ENCODE measurements at regions not wholly inside any gene's neighbourhood (a gene's known extent, or its start where the extent isn't known, plus 50 kb on each side); places are given as distances from the start of the nearest gene placed in this dataset.

GRCh38 chr5:152465140-152465539, 60.1 kb upstream of the NMUR2 start:
- TF ChIP-seq IRF3 (IDR thresholded peaks at IDR 0.05) (no peak), POU2F2 (IDR thresholded peaks at IDR 0.05; ENCODE audit: borderline replicate concordance, low read depth, low read length) (no peak), KDM1A (IDR thresholded peaks at IDR 0.05; ENCODE audit: borderline replicate concordance) (no peak), MYC (IDR thresholded peaks at IDR 0.05; ENCODE audit: insufficient read depth, insufficient read length, insufficient replicate concordance, low read length, severe bottlenecking) (no peak), RCOR1 (conservative IDR thresholded peaks at IDR 0.05; ENCODE audit: low read depth, low read length) (no peak), DPF2 (IDR thresholded peaks at IDR 0.05) (no peak), YY1 (IDR thresholded peaks at IDR 0.05; ENCODE audit: low read depth, low read length) (no peak), CBX5 (IDR thresholded peaks at IDR 0.05; ENCODE audit: low read depth) (no peak), RBBP5 (conservative IDR thresholded peaks at IDR 0.05) (no peak), NR2F1 (conservative IDR thresholded peaks at IDR 0.05) (no peak), HCFC1 (IDR thresholded peaks at IDR 0.05; ENCODE audit: low read length) (no peak), SRF (IDR thresholded peaks at IDR 0.05; ENCODE audit: low read depth in 2 of 2, low read length in 2 of 2) (no peak)
- TF ChIP-seq, protein P1, sequence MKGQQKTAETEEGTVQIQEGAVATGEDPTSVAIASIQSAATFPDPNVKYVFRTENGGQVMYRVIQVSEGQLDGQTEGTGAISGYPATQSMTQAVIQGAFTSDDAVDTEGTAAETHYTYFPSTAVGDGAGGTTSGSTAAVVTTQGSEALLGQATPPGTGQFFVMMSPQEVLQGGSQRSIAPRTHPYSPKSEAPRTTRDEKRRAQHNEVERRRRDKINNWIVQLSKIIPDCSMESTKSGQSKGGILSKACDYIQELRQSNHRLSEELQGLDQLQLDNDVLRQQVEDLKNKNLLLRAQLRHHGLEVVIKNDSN (IDR thresholded peaks at IDR 0.05; ENCODE audit: borderline replicate concordance, extremely low read length, insufficient read depth, low read depth, low read length) = no peak
- TF ChIP-seq, protein P2, sequence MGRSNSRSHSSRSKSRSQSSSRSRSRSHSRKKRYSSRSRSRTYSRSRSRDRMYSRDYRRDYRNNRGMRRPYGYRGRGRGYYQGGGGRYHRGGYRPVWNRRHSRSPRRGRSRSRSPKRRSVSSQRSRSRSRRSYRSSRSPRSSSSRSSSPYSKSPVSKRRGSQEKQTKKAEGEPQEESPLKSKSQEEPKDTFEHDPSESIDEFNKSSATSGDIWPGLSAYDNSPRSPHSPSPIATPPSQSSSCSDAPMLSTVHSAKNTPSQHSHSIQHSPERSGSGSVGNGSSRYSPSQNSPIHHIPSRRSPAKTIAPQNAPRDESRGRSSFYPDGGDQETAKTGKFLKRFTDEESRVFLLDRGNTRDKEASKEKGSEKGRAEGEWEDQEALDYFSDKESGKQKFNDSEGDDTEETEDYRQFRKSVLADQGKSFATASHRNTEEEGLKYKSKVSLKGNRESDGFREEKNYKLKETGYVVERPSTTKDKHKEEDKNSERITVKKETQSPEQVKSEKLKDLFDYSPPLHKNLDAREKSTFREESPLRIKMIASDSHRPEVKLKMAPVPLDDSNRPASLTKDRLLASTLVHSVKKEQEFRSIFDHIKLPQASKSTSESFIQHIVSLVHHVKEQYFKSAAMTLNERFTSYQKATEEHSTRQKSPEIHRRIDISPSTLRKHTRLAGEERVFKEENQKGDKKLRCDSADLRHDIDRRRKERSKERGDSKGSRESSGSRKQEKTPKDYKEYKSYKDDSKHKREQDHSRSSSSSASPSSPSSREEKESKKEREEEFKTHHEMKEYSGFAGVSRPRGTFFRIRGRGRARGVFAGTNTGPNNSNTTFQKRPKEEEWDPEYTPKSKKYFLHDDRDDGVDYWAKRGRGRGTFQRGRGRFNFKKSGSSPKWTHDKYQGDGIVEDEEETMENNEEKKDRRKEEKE (IDR thresholded peaks at IDR 0.05) = no peak
- ChIA-PET POLR2A (no interaction called here), CTCF (interaction anchor here (1.0 kb wide), 1 partner anchor 12 kb away, joined by 3 read pairs; no protein-coding TSS in a partner anchor), SMC1A (ENCODE audit: uncharacterized antibody, unreplicated experiment) (interaction anchor here (1.2 to 1.7 kb wide), 2 partner anchors 11 to 40 kb away, joined by 4 to 5 read pairs; no protein-coding TSS in a partner anchor), RAD21 (ENCODE audit: unreplicated experiment) (no interaction called here)
- H3K36me3 ChIP-seq (ENCODE audit: control insufficient read depth in 2 of 2, insufficient read depth in 2 of 2, low read length in 1 of 2) = no peaks in the 10 kb centered on the region
- no peak overlapping the region for H3K4me3 ChIP-seq
- no peak overlapping the region for H3K27ac ChIP-seq (ENCODE audit: control insufficient read depth, insufficient read depth)
- BruUV-seq (replicated peaks) = no TSS peak
- intact Hi-C loops (cut with micrococcal nuclease; ENCODE audit: unreplicated experiment) (no loop called here), in situ Hi-C loops (cut with MboI) (no loop called here)
- 0 out of 2 replicates have a peak, but pooled peaks cover 3% of the 10 kb centered on the region for H3K4me1 ChIP-seq (ENCODE audit: control insufficient read depth, insufficient read depth, low read length)
- FAIRE-seq = no peak
- no peak for ATAC-seq
- H3K4me2 ChIP-seq (ENCODE audit: control insufficient read depth, insufficient read depth) = no peak overlapping the region
- no peak for DNase-seq (ENCODE audit: low read depth, low spot score)
- H3K79me2 ChIP-seq (ENCODE audit: control insufficient read depth, insufficient read depth, low read length) = no peaks in the 10 kb centered on the region
- no peaks in the 10 kb centered on the region for H3K9me3 ChIP-seq (replicated peaks; ENCODE audit: control insufficient read depth, insufficient read depth, low read length)
- no peaks in the 10 kb centered on the region for H4K20me1 ChIP-seq (ENCODE audit: control insufficient read depth, insufficient read depth)
- no peak overlapping the region for H3K9ac ChIP-seq (ENCODE audit: control insufficient read depth, insufficient read depth, low read length)
- H2AFZ ChIP-seq (ENCODE audit: control insufficient read depth, low read depth, low read length) = no peak overlapping the region
- no peaks in the 10 kb centered on the region for H3K27me3 ChIP-seq (replicated peaks in 1 of 2; ENCODE audit: control insufficient read depth in 2 of 2, insufficient read depth in 2 of 2, low read length in 1 of 2)
